ENCODE measurements at regions not wholly inside any gene's neighbourhood (a gene's known extent, or its start where the extent isn't known, plus 50 kb on each side); places are given as distances from the start of the nearest gene placed in this dataset.

DNA sequence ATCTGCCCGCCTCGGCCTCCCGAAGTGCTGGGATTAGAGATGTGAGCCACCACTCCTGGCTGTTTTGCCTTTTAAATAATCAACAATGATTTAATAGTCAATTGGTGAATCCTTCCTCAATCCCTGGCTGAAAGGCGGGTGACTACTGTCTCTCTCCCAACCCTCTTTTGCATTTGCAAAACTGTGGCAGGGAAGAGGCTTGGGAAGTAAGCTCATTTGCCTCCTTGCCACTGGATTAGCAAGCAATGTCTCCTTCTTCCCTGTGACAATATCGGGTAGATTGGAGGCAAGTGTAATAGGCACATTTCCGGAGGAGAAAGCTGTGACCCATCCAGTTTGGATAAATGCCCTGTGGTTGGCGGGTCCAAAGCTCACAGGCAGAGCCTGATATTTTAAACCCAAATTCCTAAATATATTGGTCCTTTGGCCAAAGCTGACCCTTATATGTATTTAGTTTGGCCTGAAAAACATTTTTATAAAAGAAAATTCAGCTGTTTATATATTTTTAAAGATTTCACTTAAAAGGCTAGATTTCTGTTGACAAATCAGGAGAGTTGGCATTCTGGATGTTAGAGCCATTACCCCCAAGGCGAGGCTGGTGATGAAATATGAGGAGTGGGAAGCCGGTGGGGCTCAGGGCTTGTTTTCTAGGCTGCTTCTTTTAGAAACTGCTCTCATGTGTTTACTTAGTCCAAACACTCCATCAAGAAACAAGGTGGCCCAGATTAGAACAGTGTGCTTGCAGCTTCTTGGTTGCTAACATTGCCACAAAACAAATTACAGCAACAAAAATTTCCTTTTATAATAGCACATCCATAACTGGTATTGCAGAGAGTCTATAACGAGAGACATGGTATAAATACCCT lies 646.9 kb upstream of the TMEM132C start:
- in situ Hi-C loops (cut with MboI) (no loop called here), intact Hi-C loops (cut with micrococcal nuclease; ENCODE audit: unreplicated experiment) (no loop called here)

DNA sequence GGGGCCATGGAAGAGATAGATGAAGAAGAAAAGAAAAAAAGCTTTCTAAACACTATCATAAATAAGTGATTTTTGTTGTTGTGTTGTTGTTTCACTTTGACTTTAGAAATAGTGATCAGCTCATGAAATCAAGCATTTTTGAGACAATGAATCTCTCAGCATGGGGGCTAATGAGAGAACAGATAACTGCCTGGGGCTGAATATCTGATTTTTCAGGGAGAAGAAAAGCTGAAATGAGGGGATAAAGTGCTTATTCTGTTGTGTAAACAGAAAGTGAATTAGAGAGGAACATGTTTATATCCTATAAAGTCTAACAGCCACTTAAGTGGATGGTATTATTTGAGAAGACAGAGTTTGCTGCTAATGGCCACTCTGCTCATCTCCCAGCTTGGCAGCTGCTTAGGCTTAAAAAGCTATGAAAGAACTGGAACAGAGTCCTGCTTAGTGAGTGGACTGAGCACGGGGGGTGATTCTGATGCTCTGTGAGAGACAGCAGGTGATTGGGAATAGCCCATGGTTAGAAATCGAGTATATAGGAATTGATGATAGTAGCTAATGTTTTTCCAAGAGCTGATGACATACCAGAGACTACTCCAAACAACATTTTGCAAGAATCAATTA lies 646.1 kb upstream of the TMEM132C start:
- no TSS peak for BruUV-seq (replicated peaks)
- CTCF ChIA-PET: no interaction called here
- TF ChIP-seq RELA (IDR thresholded peaks at IDR 0.05; ENCODE audit: borderline replicate concordance, partially characterized antibody) (no peak), PAX8 (IDR thresholded peaks at IDR 0.05) (no peak)
- TF ChIP-seq, protein P1, sequence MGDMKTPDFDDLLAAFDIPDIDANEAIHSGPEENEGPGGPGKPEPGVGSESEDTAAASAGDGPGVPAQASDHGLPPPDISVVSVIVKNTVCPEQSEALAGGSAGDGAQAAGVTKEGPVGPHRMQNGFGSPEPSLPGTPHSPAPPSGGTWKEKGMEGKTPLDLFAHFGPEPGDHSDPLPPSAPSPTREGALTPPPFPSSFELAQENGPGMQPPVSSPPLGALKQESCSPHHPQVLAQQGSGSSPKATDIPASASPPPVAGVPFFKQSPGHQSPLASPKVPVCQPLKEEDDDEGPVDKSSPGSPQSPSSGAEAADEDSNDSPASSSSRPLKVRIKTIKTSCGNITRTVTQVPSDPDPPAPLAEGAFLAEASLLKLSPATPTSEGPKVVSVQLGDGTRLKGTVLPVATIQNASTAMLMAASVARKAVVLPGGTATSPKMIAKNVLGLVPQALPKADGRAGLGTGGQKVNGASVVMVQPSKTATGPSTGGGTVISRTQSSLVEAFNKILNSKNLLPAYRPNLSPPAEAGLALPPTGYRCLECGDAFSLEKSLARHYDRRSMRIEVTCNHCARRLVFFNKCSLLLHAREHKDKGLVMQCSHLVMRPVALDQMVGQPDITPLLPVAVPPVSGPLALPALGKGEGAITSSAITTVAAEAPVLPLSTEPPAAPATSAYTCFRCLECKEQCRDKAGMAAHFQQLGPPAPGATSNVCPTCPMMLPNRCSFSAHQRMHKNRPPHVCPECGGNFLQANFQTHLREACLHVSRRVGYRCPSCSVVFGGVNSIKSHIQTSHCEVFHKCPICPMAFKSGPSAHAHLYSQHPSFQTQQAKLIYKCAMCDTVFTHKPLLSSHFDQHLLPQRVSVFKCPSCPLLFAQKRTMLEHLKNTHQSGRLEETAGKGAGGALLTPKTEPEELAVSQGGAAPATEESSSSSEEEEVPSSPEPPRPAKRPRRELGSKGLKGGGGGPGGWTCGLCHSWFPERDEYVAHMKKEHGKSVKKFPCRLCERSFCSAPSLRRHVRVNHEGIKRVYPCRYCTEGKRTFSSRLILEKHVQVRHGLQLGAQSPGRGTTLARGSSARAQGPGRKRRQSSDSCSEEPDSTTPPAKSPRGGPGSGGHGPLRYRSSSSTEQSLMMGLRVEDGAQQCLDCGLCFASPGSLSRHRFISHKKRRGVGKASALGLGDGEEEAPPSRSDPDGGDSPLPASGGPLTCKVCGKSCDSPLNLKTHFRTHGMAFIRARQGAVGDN (IDR thresholded peaks at IDR 0.05): no peak

More for the DNA sequence above, 646.9 kb upstream of the TMEM132C start:
- no peak overlapping the region for H3K4me3 ChIP-seq
- H3K4me1 ChIP-seq (ENCODE audit: control insufficient read depth, insufficient read depth, low read length): no peaks in the 10 kb centered on the region
- DNase-seq (ENCODE audit: low read depth, low spot score) (no peak), FAIRE-seq (no peak), ATAC-seq (no peak)
- H3K9ac ChIP-seq (ENCODE audit: control insufficient read depth, insufficient read depth, low read length): no peak overlapping the region
- no peaks in the 10 kb centered on the region for H3K27me3 ChIP-seq (replicated peaks in 1 of 2; ENCODE audit: control insufficient read depth in 2 of 2, insufficient read depth in 2 of 2, low read length in 1 of 2)
- H3K9me3 ChIP-seq (replicated peaks; ENCODE audit: control insufficient read depth, insufficient read depth, low read length): no peaks in the 10 kb centered on the region; the same call in 2 of the 3 replicates
- ChIA-PET SMC1A (ENCODE audit: uncharacterized antibody, unreplicated experiment) (interaction anchor here (0.7 kb wide), 1 partner anchor 1631 kb away, joined by 3 read pairs; no protein-coding TSS in a partner anchor), POLR2A (interaction anchor here (0.6 kb wide), 1 partner anchor 324 kb away, joined by 7 read pairs; no protein-coding TSS in a partner anchor), RAD21 (ENCODE audit: unreplicated experiment) (no interaction called here), CTCF (no interaction called here)
- no peak overlapping the region for H2AFZ ChIP-seq (ENCODE audit: control insufficient read depth, low read depth, low read length)
- no peaks in the 10 kb centered on the region for H3K79me2 ChIP-seq (ENCODE audit: control insufficient read depth, insufficient read depth, low read length)
- no TSS peak for BruUV-seq (replicated peaks)
- no peaks in the 10 kb centered on the region for H3K36me3 ChIP-seq (ENCODE audit: control insufficient read depth in 2 of 2, insufficient read depth in 2 of 2, low read length in 1 of 2)
- no peak for TF ChIP-seq CHD4 (IDR thresholded peaks at IDR 0.05)
- no peak for TF ChIP-seq HDGF (IDR thresholded peaks at IDR 0.05)
- TF ChIP-seq ZNF274 (IDR thresholded peaks at IDR 0.05; ENCODE audit: insufficient read depth, insufficient read length): no peak
- TF ChIP-seq, protein P2, sequence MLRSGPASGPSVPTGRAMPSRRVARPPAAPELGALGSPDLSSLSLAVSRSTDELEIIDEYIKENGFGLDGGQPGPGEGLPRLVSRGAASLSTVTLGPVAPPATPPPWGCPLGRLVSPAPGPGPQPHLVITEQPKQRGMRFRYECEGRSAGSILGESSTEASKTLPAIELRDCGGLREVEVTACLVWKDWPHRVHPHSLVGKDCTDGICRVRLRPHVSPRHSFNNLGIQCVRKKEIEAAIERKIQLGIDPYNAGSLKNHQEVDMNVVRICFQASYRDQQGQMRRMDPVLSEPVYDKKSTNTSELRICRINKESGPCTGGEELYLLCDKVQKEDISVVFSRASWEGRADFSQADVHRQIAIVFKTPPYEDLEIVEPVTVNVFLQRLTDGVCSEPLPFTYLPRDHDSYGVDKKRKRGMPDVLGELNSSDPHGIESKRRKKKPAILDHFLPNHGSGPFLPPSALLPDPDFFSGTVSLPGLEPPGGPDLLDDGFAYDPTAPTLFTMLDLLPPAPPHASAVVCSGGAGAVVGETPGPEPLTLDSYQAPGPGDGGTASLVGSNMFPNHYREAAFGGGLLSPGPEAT (IDR thresholded peaks at IDR 0.05; ENCODE audit: low read depth): no peak
- no peak overlapping the region for H3K4me2 ChIP-seq (ENCODE audit: control insufficient read depth, insufficient read depth)
- H3K27ac ChIP-seq (ENCODE audit: control insufficient read depth, insufficient read depth): no peak overlapping the region
- H4K20me1 ChIP-seq (ENCODE audit: control insufficient read depth, insufficient read depth): no peaks in the 10 kb centered on the region
- 22% methylated on average over 10 of the region's 10 CpGs for WGBS (ENCODE audit: insufficient coverage, insufficient replicate concordance, low lambda C conversion rate, missing lambda C conversion rate)

More for the DNA sequence above, 646.1 kb upstream of the TMEM132C start:
- H2AFZ ChIP-seq (ENCODE audit: control insufficient read depth, low read depth, low read length): no peak overlapping the region
- ATAC-seq: no peak
- SMC1A ChIA-PET (ENCODE audit: uncharacterized antibody, unreplicated experiment): no interaction called here
- H3K9me3 ChIP-seq (replicated peaks; ENCODE audit: control insufficient read depth, insufficient read depth, low read length): no peaks in the 10 kb centered on the region; the same call in 2 of the 3 replicates
- H3K79me2 ChIP-seq (ENCODE audit: control insufficient read depth, insufficient read depth, low read length): no peaks in the 10 kb centered on the region
- intact Hi-C loops (cut with micrococcal nuclease; ENCODE audit: unreplicated experiment): no loop called here
- H3K9ac ChIP-seq (ENCODE audit: control insufficient read depth, insufficient read depth, low read length): no peak overlapping the region
- H4K20me1 ChIP-seq (ENCODE audit: control insufficient read depth, insufficient read depth): no peaks in the 10 kb centered on the region
- DNase-seq (ENCODE audit: low read depth, low spot score): no peak
- in situ Hi-C loops (cut with MboI): no loop called here
- H3K27me3 ChIP-seq (replicated peaks in 1 of 2; ENCODE audit: control insufficient read depth in 2 of 2, insufficient read depth in 2 of 2, low read length in 1 of 2): no peaks in the 10 kb centered on the region
- H3K4me3 ChIP-seq: no peak overlapping the region
- 3% methylated on average over 2 of the region's 2 CpGs for WGBS (ENCODE audit: insufficient coverage, insufficient replicate concordance, low lambda C conversion rate, missing lambda C conversion rate)
- POLR2A ChIA-PET: no interaction called here
- H3K4me2 ChIP-seq (ENCODE audit: control insufficient read depth, insufficient read depth): no peak overlapping the region
- no peaks in the 10 kb centered on the region for H3K36me3 ChIP-seq (ENCODE audit: control insufficient read depth in 2 of 2, insufficient read depth in 2 of 2, low read length in 1 of 2)
- no peaks in the 10 kb centered on the region for H3K4me1 ChIP-seq (ENCODE audit: control insufficient read depth, insufficient read depth, low read length)
- RAD21 ChIA-PET (ENCODE audit: unreplicated experiment): no interaction called here
- H3K27ac ChIP-seq (ENCODE audit: control insufficient read depth, insufficient read depth): no peak overlapping the region
- FAIRE-seq: no peak
